ENCODE measurements at regions not wholly inside any gene's neighbourhood (a gene's known extent, or its start where the extent isn't known, plus 50 kb on each side); places are given as distances from the start of the nearest gene placed in this dataset.

DNA sequence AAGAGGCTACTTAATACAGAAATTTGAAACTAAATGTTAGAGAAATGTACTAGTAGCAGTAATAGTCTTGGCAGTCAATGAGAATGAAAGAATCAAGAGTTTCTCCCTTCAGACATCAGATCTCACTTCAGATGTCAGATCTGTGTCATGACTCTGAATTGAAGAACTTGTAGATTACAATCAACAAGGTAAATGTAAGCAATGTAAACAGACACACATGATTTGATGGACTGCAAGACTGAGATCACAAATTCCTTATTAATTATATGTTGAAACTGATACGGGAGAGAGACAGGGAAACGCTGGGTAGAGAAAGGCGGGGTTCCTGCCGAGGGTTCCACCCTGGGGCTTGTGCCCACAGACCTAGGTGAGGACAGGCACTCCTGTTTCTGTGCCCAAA is 65.5 kb upstream of the HHIP start:
- Mint-ChIP-seq H3K4me3 (no peak overlapping the region), H3K27ac (no peak overlapping the region)
- DNase-seq: no peak

More for the DNA sequence above, 65.5 kb upstream of the HHIP start:
- H3K36me3 Mint-ChIP-seq (ENCODE audit: insufficient read depth in 1 of 3, low read depth in 3 of 3): no peaks in the 10 kb centered on the region
- H3K27ac ChIP-seq (ENCODE audit: insufficient read length, low read depth, low read length): no peak overlapping the region
- H3K27me3 Mint-ChIP-seq (ENCODE audit: low read depth): no peaks in the 10 kb centered on the region
- H4K8ac ChIP-seq (replicated peaks; ENCODE audit: insufficient read length, low read depth, low read length): no peak overlapping the region
- H4K91ac ChIP-seq (ENCODE audit: insufficient read length, low read depth, low read length): no peak overlapping the region
- H3K9ac ChIP-seq (ENCODE audit: extremely low read depth, insufficient read length, low read length): no peak overlapping the region
- H2BK5ac ChIP-seq (ENCODE audit: insufficient read length, low read length): no peak overlapping the region
- TF ChIP-seq, protein P1, sequence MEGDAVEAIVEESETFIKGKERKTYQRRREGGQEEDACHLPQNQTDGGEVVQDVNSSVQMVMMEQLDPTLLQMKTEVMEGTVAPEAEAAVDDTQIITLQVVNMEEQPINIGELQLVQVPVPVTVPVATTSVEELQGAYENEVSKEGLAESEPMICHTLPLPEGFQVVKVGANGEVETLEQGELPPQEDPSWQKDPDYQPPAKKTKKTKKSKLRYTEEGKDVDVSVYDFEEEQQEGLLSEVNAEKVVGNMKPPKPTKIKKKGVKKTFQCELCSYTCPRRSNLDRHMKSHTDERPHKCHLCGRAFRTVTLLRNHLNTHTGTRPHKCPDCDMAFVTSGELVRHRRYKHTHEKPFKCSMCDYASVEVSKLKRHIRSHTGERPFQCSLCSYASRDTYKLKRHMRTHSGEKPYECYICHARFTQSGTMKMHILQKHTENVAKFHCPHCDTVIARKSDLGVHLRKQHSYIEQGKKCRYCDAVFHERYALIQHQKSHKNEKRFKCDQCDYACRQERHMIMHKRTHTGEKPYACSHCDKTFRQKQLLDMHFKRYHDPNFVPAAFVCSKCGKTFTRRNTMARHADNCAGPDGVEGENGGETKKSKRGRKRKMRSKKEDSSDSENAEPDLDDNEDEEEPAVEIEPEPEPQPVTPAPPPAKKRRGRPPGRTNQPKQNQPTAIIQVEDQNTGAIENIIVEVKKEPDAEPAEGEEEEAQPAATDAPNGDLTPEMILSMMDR (conservative IDR thresholded peaks at IDR 0.05): no peak
- no peaks in the 10 kb centered on the region; a peak in 1 of 4 replicates for H3K4me1 Mint-ChIP-seq
- no peak overlapping the region for H2BK15ac ChIP-seq (ENCODE audit: low read depth, low read length)
- no peak overlapping the region for H4K5ac ChIP-seq (ENCODE audit: insufficient read length, low read depth, low read length)
- H2AFZ ChIP-seq (ENCODE audit: low read length): no peak overlapping the region
- H3K18ac ChIP-seq (ENCODE audit: insufficient read length, low read depth, low read length): no peak overlapping the region
- no peaks in the 10 kb centered on the region for H3K4me1 ChIP-seq (ENCODE audit: insufficient read depth, low read length)
- no peaks in the 10 kb centered on the region for H4K20me1 ChIP-seq (ENCODE audit: control insufficient read depth, insufficient read depth, insufficient read length)
- no CpG with 5 or more reads among the region's 4 CpGs for WGBS (ENCODE audit: extremely low coverage, insufficient read length, low lambda C conversion rate)
- no peaks in the 10 kb centered on the region for H3K9me3 ChIP-seq (ENCODE audit: control insufficient read depth, low read depth, low read length)
- H2AK5ac ChIP-seq (ENCODE audit: insufficient read length, low read length): no peak overlapping the region
- no peak overlapping the region for H3K23ac ChIP-seq (ENCODE audit: insufficient read length, low read depth, low read length)
- no peak overlapping the region for H2BK120ac ChIP-seq (ENCODE audit: low read depth, low read length, poor library complexity, severe bottlenecking)
- H3K23me2 ChIP-seq (ENCODE audit: insufficient read length, low read depth, low read length, poor library complexity, severe bottlenecking): no peaks in the 10 kb centered on the region
- no peak overlapping the region for H2BK12ac ChIP-seq (ENCODE audit: insufficient read length, low read depth, low read length)
- no peaks in the 10 kb centered on the region for H3K9me3 Mint-ChIP-seq
- H3K27me3 ChIP-seq (ENCODE audit: insufficient read depth, low read length): no peaks in the 10 kb centered on the region
- no peak overlapping the region for H3T11ph ChIP-seq (ENCODE audit: low read length)
- no peak overlapping the region for H3K4ac ChIP-seq (ENCODE audit: low read depth, low read length)
- H3K56ac ChIP-seq (ENCODE audit: insufficient read length, low read depth, low read length): no peak overlapping the region
- no peak overlapping the region for H3K14ac ChIP-seq (ENCODE audit: insufficient read depth, low read length)
- no peaks in the 10 kb centered on the region for H3K79me2 ChIP-seq (ENCODE audit: insufficient read depth, low read length)
- no peak overlapping the region for H2BK20ac ChIP-seq (ENCODE audit: low read depth, low read length, poor library complexity, severe bottlenecking)
- no peak overlapping the region for H3K4me2 ChIP-seq (ENCODE audit: insufficient read depth, insufficient read length, low read length)
- H3K79me1 ChIP-seq (ENCODE audit: insufficient read depth, low read depth, low read length, poor library complexity, severe bottlenecking): no peaks in the 10 kb centered on the region
